Endothelial cell of umbilical vein (primary cell): ENCODE measurements at regions not wholly inside any gene's neighbourhood (a gene's known extent, or its start where the extent isn't known, plus 50 kb on each side); places are given as distances from the start of the nearest gene placed in this dataset.
A peak's percentile ranks its signal among the peaks of the same experiment; 100 is the strongest.

Experiments used
- BruUV-seq: library from RNA; stranded (reverse); fragments of 400-500 nt; replicated peaks from 2 replicates; lab custom pipeline; 2021; lab: Mats Ljungman, UMichigan
- CTCF ChIA-PET: fragments of 300-600, 350-600 bp; sonication (Branson Sonifier 250); formaldehyde crosslinking; loops from one replicate; lab custom pipeline; 2021; ENCODE audit warnings: antibody characterized with exemption, inconsistent platforms; lab: Charles Lee
- POLR2A ChIA-PET: fragments of 300-600, 350-600 bp; sonication (Branson Sonifier 250); formaldehyde crosslinking; loops from one replicate; lab custom pipeline; 2021; ENCODE audit warnings: antibody characterized with exemption, inconsistent platforms; lab: Charles Lee
- DNase-seq: peaks from one replicate; pipeline ENCODE4 v3.0.0-alpha.2; 2011; ENCODE audit warnings: low read depth, low spot score
- FAIRE-seq: peaks from 2 replicates; lab custom pipeline; 2011; peaks lifted over from hg19 to GRCh38; lab: Jason Lieb, UNC
- H2AFZ ChIP-seq: 2 replicates; pipeline ENCODE4 v1.6.0; 2012; ENCODE audit warnings: low read depth, low read length, control low read depth, inconsistent platforms
- H3K27ac ChIP-seq: 2 replicates; pipeline ENCODE4 v1.5.1; 2011; ENCODE audit warnings: low read depth, mild to moderate bottlenecking, control low read depth, low read length, moderate library complexity; ENCODE audit not compliant: insufficient read depth
- H3K27me3 ChIP-seq, 2 experiments: 2 replicates each; pipeline versions ENCODE4 v1.6.0 to v1.6.1; 2011; ENCODE audit warnings: low read length in 2 of 2, mixed read lengths in 1 of 2; ENCODE audit not compliant: control insufficient read depth in 2 of 2, insufficient read depth in 2 of 2
- H3K36me3 ChIP-seq, 2 experiments: 2 replicates in 1 of 2; 3 replicates in 1 of 2; pipeline ENCODE4 v1.5.1; 2011; ENCODE audit warnings: low read length in 2 of 2, mild to moderate bottlenecking in 1 of 2, moderate library complexity in 1 of 2; ENCODE audit not compliant: control insufficient read depth in 2 of 2, insufficient read depth in 2 of 2; ENCODE audit errors: extremely low read depth in 1 of 2
- H3K4me1 ChIP-seq: 3 replicates; pipeline ENCODE4 v1.5.1; 2011; ENCODE audit warnings: mild to moderate bottlenecking, low read length; ENCODE audit not compliant: control insufficient read depth, insufficient read depth; ENCODE audit errors: extremely low read depth
- H3K4me2 ChIP-seq: 2 replicates; pipeline ENCODE4 v1.6.1; 2011; ENCODE audit warnings: low read length, control low read depth, mixed read lengths; ENCODE audit not compliant: insufficient read depth
- H3K4me3 ChIP-seq, 3 experiments: fragments of 200-600 bp in 1 of 3; sonication (generic), shearing (Covaris generic) in 1 of 3; replicated peaks in 1 of 3; 2 replicates each; pipeline ENCODE4 v1.5.1; 2011 to 2016; ENCODE audit warnings: control low read depth in 3 of 3, low read length in 3 of 3, mild to moderate bottlenecking in 2 of 3, inconsistent platforms in 1 of 3, low read depth in 1 of 3, moderate library complexity in 1 of 3; ENCODE audit not compliant: insufficient read depth in 1 of 3
- H3K79me2 ChIP-seq: 2 replicates; pipeline ENCODE4 v1.6.0; 2012; ENCODE audit warnings: low read length, inconsistent platforms; ENCODE audit not compliant: control insufficient read depth, insufficient read depth
- H3K9ac ChIP-seq: replicated peaks from 2 replicates; pipeline ENCODE3; 2011; ENCODE audit warnings: low read length, control low read depth; ENCODE audit not compliant: insufficient read depth; ENCODE audit errors: extremely low read depth
- H3K9me1 ChIP-seq: replicated peaks from 3 replicates; pipeline ENCODE4 v1.6.0; 2011; ENCODE audit warnings: mild to moderate bottlenecking, low read length; ENCODE audit not compliant: control insufficient read depth, insufficient read depth; ENCODE audit errors: extremely low read depth
- H3K9me3 ChIP-seq: replicated peaks from 2 replicates; pipeline ENCODE4 v1.5.1; 2012; ENCODE audit warnings: low read length, inconsistent platforms; ENCODE audit not compliant: control insufficient read depth, insufficient read depth
- H4K20me1 ChIP-seq: replicated peaks from 2 replicates; pipeline ENCODE3; 2011; ENCODE audit warnings: mild to moderate bottlenecking, low read length; ENCODE audit not compliant: control insufficient read depth, insufficient read depth; ENCODE audit errors: extremely low read depth
- EZH2 ChIP-seq: IDR thresholded peaks from 2 replicates; pipeline ENCODE4 v1.6.1; 2012; ENCODE audit warnings: borderline replicate concordance, low read depth, mild to moderate bottlenecking, moderate library complexity, low read length, inconsistent platforms; ENCODE audit not compliant: severe bottlenecking
- GATA2 ChIP-seq: IDR thresholded peaks from 2 replicates; pipeline ENCODE4 v1.7.0; 2011; ENCODE audit warnings: low read depth, mild to moderate bottlenecking, moderate library complexity, mixed read lengths, low read length; ENCODE audit not compliant: insufficient read length, insufficient read depth
- JUN ChIP-seq: IDR thresholded peaks from 2 replicates; pipeline ENCODE4 v1.6.1; 2011; ENCODE audit warnings: borderline replicate concordance, low read depth; ENCODE audit not compliant: insufficient read length, insufficient read depth
- MYC ChIP-seq: IDR thresholded peaks from one replicate; pipeline ENCODE4 v1.6.1; 2011; ENCODE audit warnings: mild to moderate bottlenecking, low read depth, low read length
- POLR2AphosphoS5 ChIP-seq: IDR thresholded peaks from 2 replicates; pipeline ENCODE4 v1.6.1; 2012; ENCODE audit warnings: low read depth, mild to moderate bottlenecking, control low read depth, low read length, moderate library complexity; ENCODE audit not compliant: insufficient read depth
- dilution Hi-C: fragments of 300-500 bp; cut with MboI; formaldehyde crosslinking; loops from one replicate; pipeline ENCODE4 v1.15.0; 2019; ENCODE audit warnings: low sequenced_read_pairs; ENCODE audit not compliant: extremely low pct_ligation_motif_present
- intact Hi-C: fragments of 100-400 bp; cut with micrococcal nuclease; formaldehyde crosslinking; loops from one replicate; pipeline ENCODE4 v1.10.0; 2022
- TF ChIP-seq, protein P1 (sequence below): IDR thresholded peaks from 2 replicates; pipeline ENCODE4 v1.6.1; 2011; ENCODE audit not compliant: insufficient read depth, insufficient read length
- TF ChIP-seq, protein P2 (sequence below), 2 donors: IDR thresholded peaks; 1 replicate in 1 of 2; 2 replicates in 1 of 2; pipeline ENCODE4 v1.5.1; 2011; ENCODE audit warnings: low read length in 2 of 2, mild to moderate bottlenecking in 2 of 2, moderate library complexity in 2 of 2, control low read depth in 1 of 2, inconsistent platforms in 1 of 2, low read depth in 1 of 2; ENCODE audit not compliant: insufficient read depth in 1 of 2; ENCODE audit errors: extremely low read depth in 1 of 2

DNA sequence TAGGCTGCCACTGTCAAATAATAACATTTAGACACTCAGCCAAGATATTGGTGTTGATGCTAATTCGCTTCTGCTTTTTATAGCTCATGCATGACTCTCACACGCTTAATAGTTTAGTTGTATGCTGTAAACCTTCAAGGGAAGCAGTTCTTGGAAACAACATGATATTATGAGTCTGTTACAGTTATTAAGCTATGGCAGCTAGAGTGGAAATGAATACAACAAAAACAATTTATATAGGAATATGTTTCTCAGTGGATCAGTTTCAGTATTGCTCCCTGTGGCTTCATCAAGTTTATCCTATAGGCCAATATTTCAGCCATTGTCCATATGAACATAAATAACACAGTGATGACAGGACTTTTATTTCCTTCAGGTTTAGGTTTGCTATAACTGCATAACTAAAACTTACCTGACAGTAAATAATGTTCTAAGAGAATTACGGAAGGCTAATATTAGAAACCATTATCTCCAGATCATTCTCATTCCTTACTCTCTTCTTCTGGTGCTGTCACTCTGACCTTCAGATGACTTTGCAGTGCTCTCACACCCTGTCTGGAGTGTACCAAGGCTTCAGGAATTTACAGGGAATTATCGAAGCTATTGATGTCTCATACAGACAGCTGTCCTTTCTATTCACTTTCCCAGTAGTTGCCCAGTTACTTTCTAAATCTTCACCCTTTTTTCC lies 555.0 kb downstream of the ANKRD50 start:
- CTCF ChIA-PET: interaction anchor here (1.6 kb wide), 1 partner anchor 13 kb away, joined by 4 read pairs; no protein-coding TSS in a partner anchor
- FAIRE-seq: peak; percentile 52
- intact Hi-C loops: no loop called here

More for the DNA sequence above, 555.0 kb downstream of the ANKRD50 start:
- no peak overlapping the region for H3K4me3 ChIP-seq
- no peaks in the 10 kb centered on the region for H3K4me1 ChIP-seq
- H4K20me1 ChIP-seq: no peaks in the 10 kb centered on the region
- no peak overlapping the region for H3K27ac ChIP-seq
- H3K9ac ChIP-seq: no peak overlapping the region
- dilution Hi-C loops: no loop called here
- POLR2A ChIA-PET: no interaction called here
- H3K27me3 ChIP-seq: no peaks in the 10 kb centered on the region
- no peaks in the 10 kb centered on the region for H3K9me1 ChIP-seq
- no peak for DNase-seq
- no peaks in the 10 kb centered on the region for H3K79me2 ChIP-seq
- BruUV-seq: no TSS peak
- no peaks in the 10 kb centered on the region for H3K9me3 ChIP-seq
- no peak overlapping the region for H3K4me2 ChIP-seq
- H3K36me3 ChIP-seq: no peaks in the 10 kb centered on the region
- TF ChIP-seq, protein P1, sequence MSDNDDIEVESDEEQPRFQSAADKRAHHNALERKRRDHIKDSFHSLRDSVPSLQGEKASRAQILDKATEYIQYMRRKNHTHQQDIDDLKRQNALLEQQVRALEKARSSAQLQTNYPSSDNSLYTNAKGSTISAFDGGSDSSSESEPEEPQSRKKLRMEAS: no peak
- TF ChIP-seq POLR2AphosphoS5 (no peak), EZH2 (no peak), GATA2 (no peak), JUN (no peak), MYC (no peak)
- TF ChIP-seq, protein P2, sequence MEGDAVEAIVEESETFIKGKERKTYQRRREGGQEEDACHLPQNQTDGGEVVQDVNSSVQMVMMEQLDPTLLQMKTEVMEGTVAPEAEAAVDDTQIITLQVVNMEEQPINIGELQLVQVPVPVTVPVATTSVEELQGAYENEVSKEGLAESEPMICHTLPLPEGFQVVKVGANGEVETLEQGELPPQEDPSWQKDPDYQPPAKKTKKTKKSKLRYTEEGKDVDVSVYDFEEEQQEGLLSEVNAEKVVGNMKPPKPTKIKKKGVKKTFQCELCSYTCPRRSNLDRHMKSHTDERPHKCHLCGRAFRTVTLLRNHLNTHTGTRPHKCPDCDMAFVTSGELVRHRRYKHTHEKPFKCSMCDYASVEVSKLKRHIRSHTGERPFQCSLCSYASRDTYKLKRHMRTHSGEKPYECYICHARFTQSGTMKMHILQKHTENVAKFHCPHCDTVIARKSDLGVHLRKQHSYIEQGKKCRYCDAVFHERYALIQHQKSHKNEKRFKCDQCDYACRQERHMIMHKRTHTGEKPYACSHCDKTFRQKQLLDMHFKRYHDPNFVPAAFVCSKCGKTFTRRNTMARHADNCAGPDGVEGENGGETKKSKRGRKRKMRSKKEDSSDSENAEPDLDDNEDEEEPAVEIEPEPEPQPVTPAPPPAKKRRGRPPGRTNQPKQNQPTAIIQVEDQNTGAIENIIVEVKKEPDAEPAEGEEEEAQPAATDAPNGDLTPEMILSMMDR (IDR thresholded peaks at IDR 0.05; ENCODE audit: extremely low read depth in 1 of 2, insufficient read depth in 1 of 2, low read depth in 1 of 2, low read length in 2 of 2): no peak
- no peak overlapping the region for H2AFZ ChIP-seq
